Gastroesophageal sphincter (tissue), 4 donors: ENCODE measurements at regions not wholly inside any gene's neighbourhood (a gene's known extent, or its start where the extent isn't known, plus 50 kb on each side); places are given as distances from the start of the nearest gene placed in this dataset.

ENCODE experiments used
- ATAC-seq: fragments of 150-250 bp; one replicate; pipeline ENCODE4 v1.9.1; 2016; ENCODE audit warnings: mild to moderate bottlenecking, moderate library complexity
- H3K27ac ChIP-seq, 4 donors: fragments of 200-600 bp; sonication (generic) in 3 of 4; 1 replicate in 3 of 4; 2 replicates in 1 of 4; pipeline ENCODE4 v1.5.1; 2016 to 2019
- H3K27me3 ChIP-seq: fragments of 200-600 bp; sonication (generic); one replicate; pipeline ENCODE4 v1.5.1; 2019
- H3K36me3 ChIP-seq, 2 donors: fragments of 200-600 bp; sonication (generic); one replicate each; pipeline ENCODE4 v1.5.1; 2019; ENCODE audit warnings: control low read depth in 1 of 2
- H3K4me1 ChIP-seq, 3 donors: fragments of 200-600 bp; sonication (generic); 1 replicate in 2 of 3; 2 replicates in 1 of 3; pipeline ENCODE4 v1.5.1; 2016 to 2019; ENCODE audit warnings: control low read depth in 2 of 3
- H3K4me3 ChIP-seq, 2 donors: fragments of 200-600 bp; sonication (generic); one replicate each; pipeline ENCODE4 v1.5.1; 2019; ENCODE audit warnings: mild to moderate bottlenecking in 1 of 2, moderate library complexity in 1 of 2
- H3K9me3 ChIP-seq, 3 donors: fragments of 200-600 bp; sonication (generic); one replicate each; pipeline ENCODE4 v1.5.1; 2017 to 2019; ENCODE audit warnings: control low read depth in 2 of 3
- CTCF ChIP-seq, 4 experiments: fragments of 200-600 bp in 2 of 4; fragments of 450-650 bp in 2 of 4; sonication (generic) in 1 of 4; IDR thresholded peaks; one replicate each; pipeline ENCODE4 v1.5.1; 2017 to 2019; ENCODE audit warnings: antibody characterized with exemption in 4 of 4, mild to moderate bottlenecking in 2 of 4, moderate library complexity in 2 of 4
- EP300 ChIP-seq: sonication (generic); formaldehyde crosslinking; IDR thresholded peaks from one replicate; pipeline ENCODE4 v1.6.1; 2017; ENCODE audit warnings: antibody characterized with exemption, mild to moderate bottlenecking
- POLR2A ChIP-seq, 2 donors: fragments of 450-650 bp; IDR thresholded peaks; one replicate each; pipeline ENCODE4 v1.6.1; 2017; ENCODE audit warnings: antibody characterized with exemption in 2 of 2, mild to moderate bottlenecking in 2 of 2, moderate library complexity in 1 of 2
- POLR2AphosphoS5 ChIP-seq: sonication (generic); formaldehyde crosslinking; IDR thresholded peaks from one replicate; pipeline ENCODE4 v1.6.1; 2017; ENCODE audit warnings: antibody characterized with exemption
- WGBS, 2 donors: methylation state at CpG; one replicate each; pipeline ENCODE4 v1.1.5; 2018; ENCODE audit warnings: low coverage in 1 of 2; 5-methylcytosine and 5-hydroxymethylcytosine counted together

- Histone ChIP-seq H3K9me3 (no peaks in the 10 kb centered on the region), H3K27me3 (no peaks in the 10 kb centered on the region), H3K36me3 (no peaks in the 10 kb centered on the region), H3K4me3 (no peak overlapping the region), H3K4me1 (no peaks in the 10 kb centered on the region), H3K27ac (no peak overlapping the region)
- ATAC-seq = no peak
- WGBS, 2 donors = 87 to 91% methylated on average over 6 to 7 of the region's 7 CpGs
- TF ChIP-seq EP300 (no peak), CTCF (IDR thresholded peaks at IDR 0.05) (no peak)
Observed at GRCh38 chr6:6417475-6417874, 97.0 kb upstream of the F13A1 start.

DNA sequence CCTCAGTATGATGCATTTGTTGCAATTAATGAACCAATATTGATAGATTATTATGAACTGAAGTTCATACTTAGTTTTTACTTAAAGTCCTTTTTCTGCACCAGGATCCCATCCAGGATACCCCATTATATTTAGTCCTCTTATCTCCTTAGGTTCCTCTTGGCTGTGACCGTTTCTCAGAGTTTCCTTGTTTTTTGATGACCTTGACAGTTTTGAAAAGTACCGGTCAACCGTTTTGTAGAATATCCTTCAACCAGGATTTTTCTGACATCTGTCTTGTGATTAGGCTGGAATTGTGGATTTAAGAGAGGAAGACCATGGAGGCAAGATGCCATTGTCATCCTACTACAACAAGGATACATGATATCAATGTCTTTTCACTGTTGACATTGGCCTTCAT is 98.0 kb upstream of the F13A1 start:
- no peak for TF ChIP-seq EP300
- TF ChIP-seq POLR2AphosphoS5 = no peak
- TF ChIP-seq POLR2A (IDR thresholded peaks at IDR 0.05) = no peak
- TF ChIP-seq CTCF (IDR thresholded peaks at IDR 0.05) = no peak
- Histone ChIP-seq H3K9me3 (peaks cover 0 to 7% (median 0%) of the 10 kb centered on the region in 3 donors), H3K27ac (no peak overlapping the region), H3K27me3 (no peaks in the 10 kb centered on the region), H3K4me1 (no peaks in the 10 kb centered on the region), H3K4me3 (no peak overlapping the region), H3K36me3 (no peaks in the 10 kb centered on the region)
- 74 to 86% methylated on average over 3 of the region's 3 CpGs for WGBS, 2 donors
- no peak for ATAC-seq

GRCh38 chr6:6420107-6420506 is 99.6 kb upstream of the F13A1 start:
- Histone ChIP-seq H3K27ac (no peak overlapping the region), H3K4me3 (no peak overlapping the region), H3K27me3 (no peaks in the 10 kb centered on the region), H3K4me1 (no peaks in the 10 kb centered on the region), H3K36me3 (no peaks in the 10 kb centered on the region), H3K9me3 (peaks cover 0 to 8% (median 0%) of the 10 kb centered on the region in 3 donors)
- WGBS, 2 donors = 40% methylated on average over 1 of the region's 1 CpG; no CpG with 5 or more reads in 1 of the 2 donors
- no peak for TF ChIP-seq POLR2AphosphoS5
- TF ChIP-seq CTCF (IDR thresholded peaks at IDR 0.05) = no peak
- TF ChIP-seq EP300 = no peak
- no peak for TF ChIP-seq POLR2A (IDR thresholded peaks at IDR 0.05)
- ATAC-seq = no peak

DNA sequence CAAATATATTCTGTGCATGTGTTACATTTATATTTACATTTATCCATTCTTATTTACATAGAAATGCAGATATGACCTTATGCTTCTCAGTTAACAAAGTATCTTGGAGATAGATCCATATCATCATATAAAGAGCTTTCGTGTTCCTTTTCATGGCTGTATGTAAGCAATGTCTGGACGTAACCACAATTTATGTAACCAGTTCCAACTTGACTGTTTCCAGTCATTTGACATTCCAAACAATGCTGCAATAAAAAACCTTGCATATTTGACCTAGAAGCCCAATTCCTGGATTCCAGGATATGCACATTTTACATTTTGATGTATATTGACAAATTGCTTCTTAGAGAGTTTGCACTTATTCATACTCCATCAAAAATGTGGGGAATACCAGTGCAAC is 113.7 kb upstream of the F13A1 start:
- 60 to 90% methylated on average over 1 to 2 of the region's 2 CpGs for WGBS, 2 donors
- Histone ChIP-seq H3K4me1 (no peaks in the 10 kb centered on the region), H3K9me3 (no peaks in the 10 kb centered on the region), H3K36me3 (no peaks in the 10 kb centered on the region), H3K4me3 (no peak overlapping the region), H3K27ac (no peak overlapping the region), H3K27me3 (no peaks in the 10 kb centered on the region)
- no peak for TF ChIP-seq POLR2A (IDR thresholded peaks at IDR 0.05)
- no peak for TF ChIP-seq CTCF (IDR thresholded peaks at IDR 0.05)
- no peak for TF ChIP-seq POLR2AphosphoS5
- no peak for TF ChIP-seq EP300
- no peak for ATAC-seq

DNA sequence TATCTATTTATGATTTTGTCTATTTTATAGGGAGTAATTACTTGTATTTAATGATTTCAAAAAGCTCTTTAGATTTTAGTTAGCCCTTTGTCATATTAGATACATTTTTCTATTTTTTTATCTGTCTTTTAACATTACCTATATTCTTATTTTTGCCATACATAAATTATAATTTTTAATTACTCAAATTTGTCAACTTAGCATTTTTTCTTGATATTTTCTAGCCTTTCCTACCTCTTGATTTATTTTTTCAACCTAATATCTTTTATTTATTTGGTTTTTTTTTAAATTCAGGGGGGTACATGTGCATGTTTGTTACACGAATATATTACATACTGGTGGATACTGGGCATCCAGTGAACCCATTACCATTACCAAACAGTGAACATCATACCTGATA is 114.3 kb upstream of the F13A1 start:
- no peaks in the 10 kb centered on the region for H3K27me3 ChIP-seq
- no peak overlapping the region for H3K27ac ChIP-seq
- no peak for ATAC-seq
- H3K4me3 ChIP-seq = no peak overlapping the region
- H3K36me3 ChIP-seq = no peaks in the 10 kb centered on the region
- no peaks in the 10 kb centered on the region for H3K4me1 ChIP-seq
- TF ChIP-seq EP300 = no peak
- no peak for TF ChIP-seq CTCF (IDR thresholded peaks at IDR 0.05)
- TF ChIP-seq POLR2AphosphoS5 = no peak
- no peaks in the 10 kb centered on the region for H3K9me3 ChIP-seq
- WGBS, 2 donors = 65 to 75% methylated on average over 1 of the region's 1 CpG
